ENCODE measurements at regions not wholly inside any gene's neighbourhood (a gene's known extent, or its start where the extent isn't known, plus 50 kb on each side); places are given as distances from the start of the nearest gene placed in this dataset.

DNA sequence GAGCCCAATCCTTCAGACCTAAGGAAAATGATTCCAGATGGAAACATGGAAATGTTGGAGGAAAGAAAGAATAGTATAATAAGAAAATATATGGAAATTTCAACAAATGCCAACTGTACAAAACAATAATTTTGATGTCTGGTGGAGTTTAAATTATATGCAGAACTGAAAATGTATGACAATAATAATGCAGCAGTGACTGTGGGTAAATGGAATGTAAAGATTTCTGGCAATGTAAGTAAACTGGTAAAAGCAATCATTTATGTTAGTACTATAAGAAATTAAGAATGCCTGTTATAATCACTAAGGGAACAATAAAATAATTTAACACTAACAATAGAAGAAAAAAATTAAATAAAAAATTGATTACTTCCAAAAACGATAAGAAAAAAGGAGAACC, 89.0 kb downstream of the EDN1 start:
- no peak for DNase-seq
- intact Hi-C loops (cut with DNase I) = no loop called here

DNA sequence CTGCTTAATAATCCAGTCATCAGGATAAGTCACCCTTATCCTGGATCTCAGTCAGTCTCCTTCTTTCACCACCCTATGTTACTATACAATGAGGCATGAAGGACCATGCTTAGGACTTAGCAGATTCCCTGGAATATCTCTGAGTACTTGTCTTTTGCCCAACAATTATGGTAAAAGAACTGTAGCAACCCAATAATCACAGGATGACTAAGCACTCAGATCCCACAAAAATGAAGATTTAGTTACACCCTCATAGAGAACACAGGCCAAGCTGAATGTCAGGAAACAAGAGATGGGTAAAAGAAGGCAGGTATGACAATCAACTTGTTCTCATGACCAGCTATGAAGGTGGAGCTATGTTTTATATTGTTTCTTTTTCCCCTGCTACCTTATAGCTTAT, 91.4 kb downstream of the EDN1 start:
- no peak for DNase-seq
- intact Hi-C loops (cut with DNase I) = no loop called here

DNA sequence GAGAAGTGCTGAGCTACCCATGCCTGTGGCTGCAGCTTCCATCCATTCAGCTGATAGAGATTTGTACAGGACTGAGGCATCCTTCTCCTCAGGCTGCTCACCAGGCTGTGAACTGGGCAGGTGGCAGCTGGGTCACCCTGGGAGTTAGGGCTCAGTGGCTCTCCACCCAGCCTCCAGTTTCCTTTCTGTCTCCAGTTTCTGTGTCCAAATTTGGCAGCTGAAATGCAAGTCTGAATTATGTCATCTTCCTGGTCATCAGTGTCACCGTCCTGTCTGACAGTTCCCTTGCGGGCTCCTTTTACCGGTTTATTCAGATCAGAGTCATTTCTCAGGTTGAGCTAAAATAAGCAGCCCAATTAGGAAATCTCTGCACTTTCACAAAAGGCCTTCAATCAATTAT, 93.3 kb downstream of the EDN1 start:
- intact Hi-C loops (cut with DNase I) = no loop called here
- no peak for DNase-seq

DNA sequence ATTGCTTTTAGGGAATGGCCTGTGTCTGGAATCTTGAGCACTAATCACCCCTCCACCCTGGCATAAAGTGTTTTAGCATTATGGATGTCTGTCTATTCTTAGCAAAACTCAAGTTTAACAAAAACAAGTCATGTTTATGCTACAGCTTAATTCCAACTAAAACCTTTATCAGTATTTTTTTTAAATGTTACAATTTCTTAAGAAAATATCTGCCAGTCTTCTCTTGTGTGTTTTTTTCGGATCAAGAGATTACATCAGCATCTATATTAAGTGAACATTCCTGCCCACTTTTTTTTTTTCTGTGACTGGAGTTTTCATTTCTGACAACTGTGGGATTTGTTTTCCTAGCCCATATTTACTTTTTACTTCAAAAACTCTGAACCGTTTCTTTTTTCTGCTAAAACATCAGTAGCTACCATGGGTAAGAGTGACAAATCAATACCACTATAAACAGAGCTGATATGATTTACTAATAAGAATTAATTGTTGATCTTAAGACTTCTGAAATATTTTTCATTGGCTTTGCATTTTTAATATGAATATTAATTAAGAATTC, 94.3 kb downstream of the EDN1 start:
- DNase-seq = no peak
- intact Hi-C loops (cut with DNase I) = no loop called here

DNA sequence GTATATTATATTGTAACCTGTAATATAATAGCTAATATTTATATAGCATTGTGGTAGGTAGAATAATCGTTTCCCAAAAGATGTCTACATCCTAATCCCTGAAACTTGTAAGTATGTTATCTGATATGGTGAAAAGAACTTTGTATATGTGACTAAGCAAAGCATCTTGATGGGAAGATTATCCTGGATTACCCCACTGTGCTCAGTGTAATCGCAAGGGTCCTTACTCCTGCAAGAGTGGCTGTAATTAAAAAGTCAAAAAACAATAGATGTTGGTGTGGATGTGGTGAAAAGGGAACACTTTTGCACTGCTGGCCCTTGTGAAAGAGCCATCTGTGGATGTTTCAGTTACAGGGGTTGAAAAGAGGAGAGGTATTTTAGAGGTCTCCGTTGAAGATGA, 95.2 kb downstream of the EDN1 start:
- DNase-seq = no peak
- intact Hi-C loops (cut with DNase I) = no loop called here

DNA sequence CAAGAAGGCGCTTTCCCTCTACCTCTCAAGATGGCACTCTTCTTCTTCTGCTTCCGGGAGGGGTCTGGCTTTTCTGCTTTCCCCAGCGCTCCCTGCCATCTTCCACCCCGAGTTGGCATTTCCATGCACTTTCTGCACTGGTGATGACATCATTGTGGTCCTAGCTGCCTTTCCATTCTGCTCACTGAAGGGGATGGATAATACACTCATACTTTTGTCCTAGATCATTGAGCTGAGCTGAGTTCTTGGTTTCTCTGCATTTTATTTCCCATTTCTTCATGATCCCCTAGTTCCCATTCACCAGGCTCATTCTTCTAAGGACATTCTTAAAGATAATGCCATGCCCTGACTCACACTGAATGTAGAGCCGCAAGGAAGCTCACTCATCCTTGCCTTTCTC, 96.7 kb downstream of the EDN1 start:
- DNase-seq = no peak
- intact Hi-C loops (cut with DNase I) = no loop called here

DNA sequence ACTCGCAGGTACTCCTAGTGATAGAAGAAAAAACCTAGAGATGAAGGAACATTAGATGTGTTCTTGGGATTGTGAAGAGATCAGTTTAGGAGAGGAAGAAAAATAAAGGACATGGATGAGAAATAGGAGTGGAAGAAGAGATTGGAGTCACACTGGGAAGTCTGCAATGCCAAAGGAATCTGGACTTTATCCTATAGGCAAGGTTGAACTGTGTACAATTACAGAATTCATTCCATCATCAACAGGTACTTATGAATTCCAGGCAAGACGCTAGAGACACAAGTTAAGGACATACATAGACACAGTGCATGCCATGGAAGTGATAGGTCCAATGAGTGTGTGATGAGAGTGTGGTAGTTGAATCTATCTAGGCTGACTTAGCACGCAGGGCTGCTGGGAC, 101.3 kb downstream of the EDN1 start:
- no peak for DNase-seq
- intact Hi-C loops (cut with DNase I) = no loop called here

DNA sequence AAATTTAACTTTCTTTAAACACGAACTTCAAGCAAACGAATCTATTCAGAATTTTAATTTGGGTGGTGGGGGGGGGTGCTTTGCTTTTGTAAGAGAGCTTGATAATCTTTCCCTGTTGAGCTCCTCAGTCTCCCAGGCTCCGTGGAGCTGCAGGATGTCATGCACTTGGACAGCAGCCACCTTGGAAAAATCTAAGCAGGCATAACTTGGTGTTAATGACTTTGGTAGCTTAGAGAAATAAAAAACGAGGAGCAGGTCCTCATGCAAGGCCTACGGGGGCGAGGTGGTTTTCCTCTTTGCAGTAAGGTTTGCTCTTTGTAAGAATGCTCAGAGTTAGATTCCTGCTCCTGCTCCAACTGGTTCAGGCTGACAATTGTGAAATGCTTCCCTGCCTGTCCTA, 102.3 kb downstream of the EDN1 start:
- intact Hi-C loops (cut with DNase I) = no loop called here
- DNase-seq = no peak

DNA sequence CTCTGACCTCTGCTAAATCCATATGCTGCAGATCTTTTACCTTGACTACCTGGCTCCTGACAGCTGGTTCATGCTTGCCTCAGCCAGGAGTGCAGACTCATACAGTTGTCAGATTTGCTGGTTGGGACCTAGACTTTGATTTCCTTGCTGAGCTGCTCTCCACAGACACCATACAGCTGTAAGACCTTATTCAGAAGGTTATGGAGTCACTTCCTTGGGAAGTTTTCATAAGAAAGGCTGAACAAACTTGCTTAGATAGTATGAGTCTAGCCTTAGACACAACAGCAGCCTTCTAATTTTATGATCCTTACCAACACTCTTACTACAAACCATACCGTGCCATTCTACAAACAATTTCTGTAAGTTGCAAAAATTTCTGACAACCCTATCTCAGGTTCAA, 102.9 kb downstream of the EDN1 start:
- DNase-seq = no peak
- intact Hi-C loops (cut with DNase I) = no loop called here

DNA sequence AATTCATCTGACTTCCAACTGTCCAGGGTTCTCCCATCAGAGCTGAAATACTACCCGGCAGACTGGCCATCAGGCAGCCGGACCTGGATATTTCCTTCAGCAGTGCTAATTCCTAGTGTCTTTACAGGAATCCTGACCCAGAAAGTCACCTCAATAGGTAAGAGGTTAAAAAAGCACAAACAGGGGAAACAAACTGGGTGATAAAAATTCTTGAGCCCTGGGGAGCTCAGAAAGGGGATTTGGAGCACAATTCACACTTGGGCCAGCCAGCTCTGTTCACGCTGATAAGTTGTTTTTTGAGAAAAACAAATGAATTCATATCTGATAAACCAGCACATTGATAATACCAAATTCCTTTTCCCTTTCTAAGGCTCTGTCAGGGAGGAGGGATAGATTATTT, 104.0 kb downstream of the EDN1 start:
- DNase-seq = no peak
- intact Hi-C loops (cut with DNase I) = no loop called here

DNA sequence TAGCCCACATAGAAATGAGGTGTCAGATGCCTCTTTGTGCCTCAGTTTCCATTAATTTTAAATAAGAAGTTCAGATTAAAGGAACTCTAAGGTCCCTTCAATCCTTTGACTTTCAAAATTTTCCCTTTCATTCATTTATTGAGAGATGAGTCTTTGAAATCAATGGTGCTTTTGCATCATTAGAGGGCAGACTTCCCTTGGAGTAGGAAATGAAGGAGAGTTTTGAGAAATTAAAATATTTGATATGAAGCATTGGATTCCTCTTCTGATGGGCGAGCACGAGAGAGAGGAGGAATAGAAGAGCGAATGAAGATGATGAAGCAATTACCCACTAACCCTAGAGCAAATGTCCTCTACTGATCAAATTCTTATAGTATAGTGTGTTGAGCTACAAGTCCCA, 105.7 kb downstream of the EDN1 start:
- no peak for DNase-seq
- intact Hi-C loops (cut with DNase I) = loop anchor here (5.0 kb wide), 1 partner anchor 206 kb away; no protein-coding TSS in a partner anchor

DNA sequence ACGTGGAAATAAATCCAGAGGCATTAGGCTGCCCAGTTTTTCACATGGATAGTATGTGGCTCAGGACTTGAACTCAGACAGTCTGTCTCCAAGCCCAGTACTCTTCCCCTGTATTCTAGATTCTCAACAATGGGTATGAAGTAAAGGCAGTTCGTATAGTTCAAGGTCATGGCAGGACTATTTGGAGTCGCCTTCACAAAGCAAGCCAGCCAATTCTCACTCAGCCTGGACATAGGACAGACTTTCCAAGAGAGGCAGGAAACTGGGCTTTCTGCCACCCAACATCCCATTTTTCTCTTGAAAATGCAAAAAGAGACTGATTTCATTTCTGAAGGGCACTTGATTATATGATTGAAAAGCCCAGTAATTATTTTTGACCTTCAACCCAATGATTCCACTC, 111.0 kb downstream of the EDN1 start:
- intact Hi-C loops (cut with DNase I) = no loop called here
- no peak for DNase-seq

DNA sequence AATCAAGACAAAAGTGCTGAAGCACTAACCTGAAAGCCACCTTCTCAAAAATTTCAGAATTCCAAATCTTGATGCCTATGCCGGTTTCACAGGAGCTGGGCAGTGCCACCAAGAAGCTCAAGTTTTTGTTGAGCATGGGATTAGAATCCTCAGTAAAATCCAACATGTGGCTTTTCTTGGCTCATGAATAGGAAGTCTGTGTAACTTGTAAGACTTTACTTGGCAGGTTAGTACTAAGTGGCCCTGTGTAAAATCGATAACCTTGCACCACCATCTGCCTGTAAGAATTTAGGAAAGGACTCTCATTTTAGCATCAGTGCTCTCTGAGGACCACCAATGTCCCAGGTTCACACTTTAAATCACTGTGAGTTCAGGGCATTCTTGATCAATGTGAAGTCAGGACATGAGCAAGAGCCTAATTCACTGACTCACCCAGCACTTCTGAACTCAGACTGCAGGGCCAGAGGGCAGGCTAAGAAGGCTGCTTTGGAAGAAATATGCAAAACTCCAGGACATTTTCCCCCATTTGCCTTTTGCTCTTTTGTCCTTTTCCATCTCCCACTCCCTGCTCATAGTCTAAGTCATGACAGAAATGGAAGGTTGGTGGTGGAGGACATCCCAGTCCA, 113.2 kb downstream of the EDN1 start:
- intact Hi-C loops (cut with DNase I) = no loop called here
- DNase-seq = no peak

DNA sequence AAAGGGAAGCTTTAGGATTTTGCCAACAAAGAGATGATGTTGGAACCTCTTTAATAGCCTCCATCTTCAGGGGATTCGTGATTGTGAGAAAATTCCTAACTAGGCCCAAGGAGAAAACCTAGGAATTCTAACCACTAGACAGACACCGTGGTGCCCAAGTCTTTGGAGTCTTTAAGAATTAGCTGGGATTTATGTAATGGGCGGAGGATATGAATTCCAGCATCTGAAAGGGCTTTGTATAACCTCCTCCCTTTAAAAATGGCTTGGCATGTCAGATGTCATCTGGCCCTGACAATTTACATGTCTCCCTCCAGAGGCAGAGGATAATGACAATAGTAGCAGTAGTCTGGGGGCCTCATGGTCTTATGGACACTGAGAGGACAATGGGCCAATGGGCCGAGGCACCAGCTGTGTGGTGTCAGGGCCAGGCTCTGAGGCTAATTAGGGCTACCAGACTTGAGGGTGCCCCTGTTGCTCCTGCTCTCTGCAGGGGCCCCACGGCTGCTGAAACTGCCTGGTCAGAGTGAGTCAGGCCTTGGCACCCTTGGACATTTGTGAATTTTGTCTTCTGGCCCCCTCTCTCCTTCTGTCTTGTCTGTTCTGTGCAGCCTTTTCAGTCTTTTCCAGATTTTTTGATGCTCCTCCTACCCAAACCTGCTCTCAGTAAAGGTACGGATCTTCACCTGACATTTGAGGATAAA, 113.9 kb downstream of the EDN1 start:
- DNase-seq = peak in 1 of 10 donors; percentile 64
- intact Hi-C loops (cut with DNase I) = no loop called here

DNA sequence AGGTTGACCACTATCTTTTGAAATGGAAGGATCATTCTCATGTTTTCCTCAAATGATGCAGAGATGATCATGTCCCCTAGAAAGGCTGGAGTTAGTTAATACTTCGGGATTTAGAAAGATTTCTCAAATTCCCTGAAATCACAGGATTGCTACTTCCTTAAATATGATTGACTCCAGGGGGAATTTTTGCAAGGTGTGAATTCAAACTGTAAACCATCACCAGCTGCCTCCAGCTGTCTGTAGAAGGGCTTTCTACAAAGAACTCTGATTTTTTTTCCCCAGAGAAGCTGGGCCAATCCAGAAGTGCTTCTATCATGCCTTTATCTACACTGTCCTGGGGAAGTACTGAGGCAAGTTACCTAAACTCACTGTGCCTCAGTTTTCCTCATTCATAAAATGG, 114.5 kb downstream of the EDN1 start:
- no peak for DNase-seq
- intact Hi-C loops (cut with DNase I) = no loop called here

DNA sequence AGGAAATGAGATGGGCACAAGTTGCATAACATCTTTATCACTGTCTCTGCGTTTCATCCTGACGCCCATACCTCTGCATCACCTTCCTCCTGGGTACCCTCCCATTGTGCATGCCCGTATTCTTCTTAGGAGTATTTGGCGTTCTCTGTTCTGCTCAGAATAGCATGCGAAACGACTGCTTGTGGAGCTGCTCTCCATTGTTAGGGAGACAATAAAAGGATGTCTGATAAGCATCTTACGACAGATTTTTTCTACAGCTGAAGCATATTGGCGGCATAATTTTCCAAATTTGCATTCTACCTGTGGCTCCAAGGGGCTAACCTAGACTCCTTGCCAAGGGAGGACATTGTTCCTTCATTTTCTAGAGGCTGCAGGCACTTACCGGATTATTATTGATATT, 118.6 kb downstream of the EDN1 start:
- intact Hi-C loops (cut with DNase I) = no loop called here
- DNase-seq = no peak

DNA sequence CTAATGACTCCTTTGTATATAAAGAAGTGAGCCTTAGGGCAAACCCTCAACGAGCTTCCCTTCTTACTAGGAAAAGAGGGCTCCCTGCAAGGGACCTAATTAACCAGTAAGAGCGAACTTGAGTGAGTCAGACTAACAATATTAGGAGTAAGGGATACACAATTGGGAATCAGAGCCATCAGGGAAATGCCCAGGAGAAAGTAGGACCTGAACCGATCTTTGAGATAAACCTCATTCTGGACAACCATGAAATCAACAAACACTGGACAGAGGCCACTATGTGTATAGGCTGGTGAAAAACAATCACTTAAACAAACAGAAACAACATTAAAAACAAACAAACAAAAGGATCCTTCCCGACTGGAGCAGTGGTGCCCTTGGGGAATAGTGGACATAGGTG, 120.8 kb downstream of the EDN1 start:
- no peak for DNase-seq
- intact Hi-C loops (cut with DNase I) = no loop called here

DNA sequence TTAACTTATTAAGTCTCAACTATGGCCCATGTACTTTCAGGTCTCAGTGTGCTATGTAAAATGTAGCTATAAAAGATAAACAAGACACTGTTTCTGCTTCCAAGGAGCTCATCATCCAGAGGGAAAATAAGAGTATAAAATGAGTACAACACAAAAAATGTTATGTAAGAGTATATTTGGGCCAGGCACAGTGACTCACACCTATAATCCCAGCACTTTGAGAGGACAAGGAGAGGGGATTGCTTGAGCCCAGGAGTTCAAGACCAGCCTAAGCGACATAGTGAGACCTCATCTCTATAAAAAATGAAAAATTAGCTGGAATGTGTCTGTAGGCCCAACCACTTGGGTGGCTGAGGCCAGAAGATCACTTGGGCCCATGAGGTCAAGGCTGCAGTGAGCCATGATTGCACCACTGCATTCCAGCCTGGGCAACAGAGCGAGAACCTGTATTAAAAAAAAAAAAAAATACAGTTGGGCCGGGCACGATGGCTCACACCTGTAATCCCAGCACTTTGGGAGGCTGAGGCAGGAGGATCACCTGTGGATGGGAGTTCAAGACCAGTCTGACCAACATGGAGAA, 124.0 kb downstream of the EDN1 start:
- intact Hi-C loops (cut with DNase I) = no loop called here
- DNase-seq = no peak

DNA sequence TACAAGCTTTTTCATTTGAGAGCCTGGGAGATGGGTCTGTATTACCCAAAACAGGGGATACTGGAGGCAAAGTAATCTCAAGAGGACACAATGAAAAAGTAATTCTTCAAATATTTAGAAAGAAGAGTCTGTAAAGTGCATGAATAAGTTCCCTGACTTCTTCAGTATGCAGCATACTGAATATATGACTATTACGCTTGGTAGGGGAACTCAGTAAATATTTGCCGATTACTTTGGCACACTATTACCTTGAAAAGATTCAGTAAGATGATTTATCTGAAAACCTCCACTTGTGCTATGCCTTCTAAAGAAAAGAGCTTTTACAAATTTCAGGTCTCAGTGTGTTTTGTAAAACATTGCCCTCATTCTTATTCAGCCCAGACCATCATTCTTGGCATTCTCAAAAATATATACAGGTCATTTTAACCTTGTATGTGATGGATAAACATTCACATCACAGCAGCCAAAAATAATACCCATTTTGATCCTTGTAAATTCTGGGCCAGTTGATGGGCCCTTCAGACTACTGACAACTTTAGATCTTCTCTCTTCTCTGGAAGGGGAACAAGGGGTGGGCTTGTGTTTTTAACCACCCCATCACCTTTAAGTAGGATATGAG, 125.9 kb downstream of the EDN1 start:
- DNase-seq = no peak
- intact Hi-C loops (cut with DNase I) = no loop called here

DNA sequence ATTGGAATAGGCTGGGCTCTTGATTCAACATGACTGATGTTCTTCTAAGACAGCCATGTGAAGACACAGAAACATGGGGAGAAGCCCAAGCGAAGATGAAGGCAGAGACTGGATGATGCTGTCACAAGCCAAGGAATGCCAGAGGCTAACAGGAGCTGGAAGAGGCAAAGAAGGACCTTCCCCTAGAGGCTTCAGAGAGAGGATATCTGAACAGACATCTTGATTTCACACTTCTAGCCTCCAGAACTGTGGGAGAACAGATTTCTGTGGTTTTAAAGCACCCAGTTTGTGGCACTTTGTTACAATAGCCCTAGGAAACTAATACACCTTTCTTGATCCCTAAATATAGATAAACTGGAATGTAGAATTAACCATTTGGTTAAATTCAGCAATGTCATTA, 127.0 kb downstream of the EDN1 start:
- DNase-seq = no peak
- intact Hi-C loops (cut with DNase I) = no loop called here

DNA sequence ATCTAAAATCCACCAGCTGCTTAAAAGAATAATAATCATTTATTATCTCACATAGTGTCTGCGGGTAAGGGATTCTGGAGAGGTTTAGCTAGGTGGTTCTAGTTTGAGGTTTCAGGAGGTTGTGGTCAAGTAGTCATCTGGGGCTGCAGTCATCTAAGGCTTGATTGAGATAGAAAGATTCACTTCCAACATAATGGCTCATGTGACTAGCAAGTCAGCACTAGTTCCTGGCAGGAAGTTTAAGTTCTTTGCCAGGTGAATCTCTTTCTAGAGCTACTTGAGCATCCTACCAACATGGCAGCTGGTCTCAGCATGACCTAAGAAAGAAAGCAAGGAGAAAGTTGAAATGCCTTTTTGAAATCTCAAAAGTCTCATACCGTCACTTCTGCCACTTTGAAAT, 128.8 kb downstream of the EDN1 start:
- DNase-seq = no peak
- intact Hi-C loops (cut with DNase I) = no loop called here
